ENCODE measurements at regions not wholly inside any gene's neighbourhood (a gene's known extent, or its start where the extent isn't known, plus 50 kb on each side); places are given as distances from the start of the nearest gene placed in this dataset.

GRCh38 chr12:76634133-76634532 lies 74.6 kb upstream of the OSBPL8 start:
- Histone ChIP-seq H3K36me3 (no peaks in the 10 kb centered on the region), H3K4me3 (no peak overlapping the region), H3K9me3 (no peaks in the 10 kb centered on the region), H3K27ac (no peak overlapping the region), H3K27me3 (no peaks in the 10 kb centered on the region), H3K4me1 (no peaks in the 10 kb centered on the region)
- no peak for TF ChIP-seq CTCF (IDR thresholded peaks at IDR 0.05)
- intact Hi-C loops (cut with DNase I) = no loop called here
- DNase-seq (ENCODE audit: low spot score in 2 of 2) = no peak

- Histone ChIP-seq H3K27me3 (no peaks in the 10 kb centered on the region), H3K4me3 (no peak overlapping the region), H3K27ac (no peak overlapping the region), H3K9me3 (no peaks in the 10 kb centered on the region), H3K36me3 (no peaks in the 10 kb centered on the region), H3K4me1 (no peaks in the 10 kb centered on the region)
- intact Hi-C loops (cut with DNase I) = no loop called here
- no peak for TF ChIP-seq CTCF (IDR thresholded peaks at IDR 0.05)
- DNase-seq (ENCODE audit: low spot score in 2 of 2) = no peak
Observed at GRCh38 chr12:76636121-76636692, 76.6 kb upstream of the OSBPL8 start.

- H3K4me1 ChIP-seq = no peaks in the 10 kb centered on the region
- no peaks in the 10 kb centered on the region for H3K27me3 ChIP-seq
- no peak for DNase-seq (ENCODE audit: low spot score in 2 of 2)
- H3K36me3 ChIP-seq = no peaks in the 10 kb centered on the region
- TF ChIP-seq CTCF (IDR thresholded peaks at IDR 0.05) = no peak
- no peak overlapping the region for H3K4me3 ChIP-seq
- no peaks in the 10 kb centered on the region for H3K9me3 ChIP-seq
- no peak overlapping the region for H3K27ac ChIP-seq
- intact Hi-C loops (cut with DNase I) = no loop called here
Observed at GRCh38 chr12:76637807-76638206, 78.2 kb upstream of the OSBPL8 start.

GRCh38 chr12:76639646-76640045 lies 80.1 kb upstream of the OSBPL8 start:
- TF ChIP-seq CTCF (IDR thresholded peaks at IDR 0.05) = no peak
- H3K9me3 ChIP-seq = no peaks in the 10 kb centered on the region
- DNase-seq (ENCODE audit: low spot score in 2 of 2) = no peak
- H3K27me3 ChIP-seq = no peaks in the 10 kb centered on the region
- no peak overlapping the region for H3K4me3 ChIP-seq
- no peak overlapping the region for H3K27ac ChIP-seq
- no peaks in the 10 kb centered on the region for H3K4me1 ChIP-seq
- H3K36me3 ChIP-seq = no peaks in the 10 kb centered on the region
- intact Hi-C loops (cut with DNase I) = no loop called here

GRCh38 chr12:76641073-76641472 lies 81.5 kb upstream of the OSBPL8 start:
- Histone ChIP-seq H3K4me1 (no peaks in the 10 kb centered on the region), H3K4me3 (no peak overlapping the region), H3K27ac (no peak overlapping the region), H3K9me3 (no peaks in the 10 kb centered on the region), H3K36me3 (no peaks in the 10 kb centered on the region), H3K27me3 (no peaks in the 10 kb centered on the region)
- intact Hi-C loops (cut with DNase I) = no loop called here
- no peak for TF ChIP-seq CTCF (IDR thresholded peaks at IDR 0.05)
- DNase-seq (ENCODE audit: low spot score in 2 of 2) = no peak

GRCh38 chr12:76641961-76642360 lies 82.4 kb upstream of the OSBPL8 start:
- no peak for TF ChIP-seq CTCF (IDR thresholded peaks at IDR 0.05)
- Histone ChIP-seq H3K4me3 (no peak overlapping the region), H3K4me1 (no peaks in the 10 kb centered on the region), H3K27me3 (no peaks in the 10 kb centered on the region), H3K36me3 (no peaks in the 10 kb centered on the region), H3K27ac (no peak overlapping the region), H3K9me3 (no peaks in the 10 kb centered on the region)
- DNase-seq (ENCODE audit: low spot score in 2 of 2) = no peak
- intact Hi-C loops (cut with DNase I) = no loop called here

Data from ascending aorta (tissue), 2 donors.